Ishikawa (cell line): ENCODE measurements at regions not wholly inside any gene's neighbourhood (a gene's known extent, or its start where the extent isn't known, plus 50 kb on each side); places are given as distances from the start of the nearest gene placed in this dataset.

Experiments used
- CEBPB ChIP-seq: IDR thresholded peaks from 2 replicates; pipeline ENCODE4 v1.6.1; 2012
- CREB1 ChIP-seq: IDR thresholded peaks from 2 replicates; pipeline ENCODE4 v1.6.1; 2012; ENCODE audit warnings: low read depth
- EGR1 ChIP-seq: IDR thresholded peaks from 2 replicates; pipeline ENCODE4 v1.6.1; 2012
- EP300 ChIP-seq: IDR thresholded peaks from 2 replicates; pipeline ENCODE4 v1.6.1; 2012; ENCODE audit warnings: borderline replicate concordance
- FOXM1 ChIP-seq: IDR thresholded peaks from 2 replicates; pipeline ENCODE4 v1.6.1; 2012; ENCODE audit warnings: low read depth, borderline replicate concordance
- MAX ChIP-seq: IDR thresholded peaks from 2 replicates; pipeline ENCODE4 v1.6.1; 2012
- RAD21 ChIP-seq: IDR thresholded peaks from 2 replicates; pipeline ENCODE4 v1.6.1; 2012; ENCODE audit warnings: low read depth
- REST ChIP-seq: IDR thresholded peaks from 2 replicates; pipeline ENCODE4 v1.6.1; 2012; ENCODE audit warnings: low read depth, mild to moderate bottlenecking
- TAF1 ChIP-seq: IDR thresholded peaks from 2 replicates; pipeline ENCODE4 v1.6.1; 2012; ENCODE audit warnings: low read depth, mild to moderate bottlenecking
- TCF12 ChIP-seq: IDR thresholded peaks from 2 replicates; pipeline ENCODE4 v1.6.1; 2012; ENCODE audit warnings: low read depth
- TEAD4 ChIP-seq: IDR thresholded peaks from 2 replicates; pipeline ENCODE4 v1.6.1; 2012
- USF1 ChIP-seq: IDR thresholded peaks from 2 replicates; pipeline ENCODE4 v1.6.1; 2012
- YY1 ChIP-seq: IDR thresholded peaks from 2 replicates; pipeline ENCODE4 v1.6.1; 2012; ENCODE audit warnings: low read depth
- ZBTB7A ChIP-seq: IDR thresholded peaks from 2 replicates; pipeline ENCODE4 v1.6.1; 2012; ENCODE audit warnings: low read depth

- TF ChIP-seq EP300: no peak
- no peak for TF ChIP-seq TAF1
- no peak for TF ChIP-seq EGR1
- no peak for TF ChIP-seq MAX
- no peak for TF ChIP-seq TCF12
- no peak for TF ChIP-seq REST
- TF ChIP-seq TEAD4: no peak
- no peak for TF ChIP-seq YY1
- no peak for TF ChIP-seq ZBTB7A
- no peak for TF ChIP-seq CEBPB
- TF ChIP-seq RAD21: no peak
- no peak for TF ChIP-seq CREB1
- no peak for TF ChIP-seq USF1
- no peak for TF ChIP-seq FOXM1
Measured at GRCh38 chr12:81991868-81992267, 232.7 kb upstream of the PPFIA2 start.
